ENCODE measurements at regions not wholly inside any gene's neighbourhood (a gene's known extent, or its start where the extent isn't known, plus 50 kb on each side); places are given as distances from the start of the nearest gene placed in this dataset.

DNA sequence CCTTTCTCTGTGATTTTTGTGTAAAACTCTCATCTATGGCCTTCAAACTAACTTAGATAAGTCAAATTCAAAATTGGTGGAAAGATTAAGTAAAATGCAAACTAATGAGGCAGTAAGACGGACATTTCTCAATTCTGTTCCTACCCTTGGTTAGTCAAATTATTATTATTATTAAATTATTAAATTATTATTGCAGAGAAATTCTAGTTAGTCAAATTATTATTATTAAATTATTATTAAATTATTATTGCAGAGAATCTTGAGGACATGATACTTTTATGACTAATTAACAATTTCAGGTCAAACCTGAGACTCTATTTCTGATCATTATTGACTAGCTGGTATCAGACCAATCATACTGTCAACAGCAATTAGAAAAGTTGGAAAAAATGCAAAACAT lies 845.0 kb upstream of the NECTIN3 start:
- Mint-ChIP-seq H3K36me3 (no peaks in the 10 kb centered on the region), H3K4me3 (no peak overlapping the region), H3K27ac (no peak overlapping the region), H3K27me3 (ENCODE audit: low read depth in 2 of 2) (no peaks in the 10 kb centered on the region), H3K4me1 (no peaks in the 10 kb centered on the region), H3K9me3 (peaks cover 4 to 13% of the 10 kb centered on the region in 2 donors)
- TF ChIP-seq, protein P1, sequence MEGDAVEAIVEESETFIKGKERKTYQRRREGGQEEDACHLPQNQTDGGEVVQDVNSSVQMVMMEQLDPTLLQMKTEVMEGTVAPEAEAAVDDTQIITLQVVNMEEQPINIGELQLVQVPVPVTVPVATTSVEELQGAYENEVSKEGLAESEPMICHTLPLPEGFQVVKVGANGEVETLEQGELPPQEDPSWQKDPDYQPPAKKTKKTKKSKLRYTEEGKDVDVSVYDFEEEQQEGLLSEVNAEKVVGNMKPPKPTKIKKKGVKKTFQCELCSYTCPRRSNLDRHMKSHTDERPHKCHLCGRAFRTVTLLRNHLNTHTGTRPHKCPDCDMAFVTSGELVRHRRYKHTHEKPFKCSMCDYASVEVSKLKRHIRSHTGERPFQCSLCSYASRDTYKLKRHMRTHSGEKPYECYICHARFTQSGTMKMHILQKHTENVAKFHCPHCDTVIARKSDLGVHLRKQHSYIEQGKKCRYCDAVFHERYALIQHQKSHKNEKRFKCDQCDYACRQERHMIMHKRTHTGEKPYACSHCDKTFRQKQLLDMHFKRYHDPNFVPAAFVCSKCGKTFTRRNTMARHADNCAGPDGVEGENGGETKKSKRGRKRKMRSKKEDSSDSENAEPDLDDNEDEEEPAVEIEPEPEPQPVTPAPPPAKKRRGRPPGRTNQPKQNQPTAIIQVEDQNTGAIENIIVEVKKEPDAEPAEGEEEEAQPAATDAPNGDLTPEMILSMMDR (IDR thresholded peaks at IDR 0.05) = no peak
- no peak overlapping the region for H3K4me3 ChIP-seq (ENCODE audit: low read length)
- ATAC-seq (no peak), DNase-seq (no peak)
- no peak overlapping the region for H3K27ac ChIP-seq (ENCODE audit: low read length)
- no peaks in the 10 kb centered on the region for H3K27me3 ChIP-seq (ENCODE audit: control insufficient read depth, insufficient read depth, low read length)
- no peaks in the 10 kb centered on the region for H3K36me3 ChIP-seq (ENCODE audit: control insufficient read depth, insufficient read depth, low read length)
- no peaks in the 10 kb centered on the region for H3K4me1 ChIP-seq (ENCODE audit: control insufficient read depth, insufficient read depth, low read length)
- intact Hi-C loops (cut with micrococcal nuclease) = no loop called here
- H3K9me3 ChIP-seq (ENCODE audit: control insufficient read depth, insufficient read depth, low read length) = no peaks in the 10 kb centered on the region
- no CpG with 5 or more reads among the region's 1 CpG for WGBS (ENCODE audit: insufficient coverage)

DNA sequence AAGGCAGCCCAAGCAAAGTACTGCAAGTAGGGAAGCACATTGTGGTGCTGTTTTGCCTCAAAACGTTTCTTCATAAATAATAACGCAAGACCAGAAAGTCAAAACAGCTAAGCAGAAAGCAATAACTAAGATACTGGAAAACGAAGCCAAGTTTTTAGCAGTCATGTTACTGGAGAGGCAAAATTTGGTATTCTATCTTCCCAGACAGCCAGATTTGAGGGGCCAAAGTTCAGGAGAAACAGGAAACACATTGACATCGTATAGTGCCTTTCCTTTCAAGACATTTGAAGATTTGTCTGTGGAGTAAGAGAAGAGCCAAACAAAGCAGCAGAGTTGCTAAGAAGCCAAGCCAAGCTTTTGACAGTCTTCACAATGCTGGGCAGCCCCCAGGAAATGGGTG lies 843.6 kb upstream of the NECTIN3 start:
- peaks cover 5 to 6% of the 10 kb centered on the region in 2 donors for H3K9me3 Mint-ChIP-seq
- 58% methylated on average over 4 of the region's 4 CpGs for WGBS (ENCODE audit: insufficient coverage)
- Histone ChIP-seq H3K27me3 (ENCODE audit: control insufficient read depth, insufficient read depth, low read length) (no peaks in the 10 kb centered on the region), H3K9me3 (ENCODE audit: control insufficient read depth, insufficient read depth, low read length) (no peaks in the 10 kb centered on the region), H3K36me3 (ENCODE audit: control insufficient read depth, insufficient read depth, low read length) (no peaks in the 10 kb centered on the region), H3K4me1 (ENCODE audit: control insufficient read depth, insufficient read depth, low read length) (no peaks in the 10 kb centered on the region), H3K27ac (ENCODE audit: low read length) (no peak overlapping the region), H3K4me3 (ENCODE audit: low read length) (no peak overlapping the region)
- intact Hi-C loops (cut with micrococcal nuclease) = no loop called here
- no peaks in the 10 kb centered on the region for H3K4me1 Mint-ChIP-seq
- H3K27ac Mint-ChIP-seq = no peak overlapping the region
- no peaks in the 10 kb centered on the region for H3K36me3 Mint-ChIP-seq
- ATAC-seq (no peak), DNase-seq (no peak)
- no peaks in the 10 kb centered on the region for H3K27me3 Mint-ChIP-seq (ENCODE audit: low read depth in 2 of 2)
- no peak overlapping the region for H3K4me3 Mint-ChIP-seq
- TF ChIP-seq, protein P1 (IDR thresholded peaks at IDR 0.05) = no peak

DNA sequence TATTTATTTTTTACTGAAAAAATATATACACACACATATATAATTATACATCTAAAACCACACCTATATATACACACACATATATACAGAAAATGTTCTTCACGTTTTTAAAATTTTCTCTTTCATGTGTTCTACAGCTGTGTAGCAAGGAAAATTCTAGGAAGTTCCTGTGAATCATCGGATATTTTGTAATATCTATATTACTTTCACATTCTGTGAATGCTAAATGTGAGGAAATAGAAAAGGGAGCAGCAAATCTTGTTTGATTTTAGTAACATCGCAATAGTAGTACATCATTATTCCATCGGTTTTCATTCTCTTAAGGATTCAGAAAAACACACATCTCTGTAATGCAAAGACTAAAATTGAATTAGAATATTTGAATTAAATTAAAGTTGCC lies 836.8 kb upstream of the NECTIN3 start:
- Mint-ChIP-seq H3K27me3 (ENCODE audit: low read depth in 2 of 2) (no peaks in the 10 kb centered on the region), H3K9me3 (peaks cover 3% of the 10 kb centered on the region in 2 donors), H3K27ac (no peak overlapping the region), H3K4me3 (no peak overlapping the region), H3K4me1 (no peaks in the 10 kb centered on the region), H3K36me3 (no peaks in the 10 kb centered on the region)
- TF ChIP-seq, protein P1 (IDR thresholded peaks at IDR 0.05) = no peak
- intact Hi-C loops (cut with micrococcal nuclease) = no loop called here
- Histone ChIP-seq H3K4me3 (ENCODE audit: low read length) (no peak overlapping the region), H3K27ac (ENCODE audit: low read length) (no peak overlapping the region), H3K4me1 (ENCODE audit: control insufficient read depth, insufficient read depth, low read length) (no peaks in the 10 kb centered on the region), H3K9me3 (ENCODE audit: control insufficient read depth, insufficient read depth, low read length) (no peaks in the 10 kb centered on the region), H3K36me3 (ENCODE audit: control insufficient read depth, insufficient read depth, low read length) (no peaks in the 10 kb centered on the region), H3K27me3 (ENCODE audit: control insufficient read depth, insufficient read depth, low read length) (no peaks in the 10 kb centered on the region)
- DNase-seq (no peak), ATAC-seq (no peak)
- no CpG with 5 or more reads among the region's 4 CpGs for WGBS (ENCODE audit: insufficient coverage)

DNA sequence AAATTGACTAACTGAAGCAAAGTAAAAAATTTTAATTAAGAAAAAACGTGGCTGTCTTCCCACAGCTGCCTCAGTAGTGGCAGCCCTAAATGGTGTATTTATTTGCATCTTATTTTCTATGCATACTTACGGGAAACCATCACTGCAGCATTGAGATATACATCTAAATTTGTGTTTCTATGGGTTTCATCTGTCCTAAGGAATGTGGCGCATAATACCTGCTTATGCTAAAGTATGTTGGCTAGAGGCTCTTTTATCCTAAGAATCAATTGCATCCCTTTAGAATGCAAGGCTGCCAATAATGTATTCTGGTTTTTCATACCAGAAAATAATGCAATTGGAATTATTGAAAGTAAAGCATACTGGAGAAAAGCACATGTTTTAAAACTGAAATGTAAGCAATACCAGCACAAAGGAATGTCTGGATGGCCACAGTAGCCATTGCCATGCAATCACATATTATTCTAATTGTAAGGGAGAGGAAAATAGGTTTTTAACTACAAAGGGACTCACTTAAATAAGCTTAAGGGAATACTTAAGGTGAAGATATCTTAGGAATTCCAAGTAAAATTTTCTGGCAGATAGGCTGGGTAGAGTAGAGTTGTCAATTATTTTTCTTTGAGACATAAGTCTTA lies 834.5 kb upstream of the NECTIN3 start:
- no peak overlapping the region for H3K4me3 Mint-ChIP-seq
- H3K27ac Mint-ChIP-seq = no peak overlapping the region

More for the DNA sequence above, 834.5 kb upstream of the NECTIN3 start:
- H3K27ac ChIP-seq (ENCODE audit: low read length) = no peak overlapping the region
- DNase-seq (no peak), ATAC-seq (no peak)
- H3K36me3 ChIP-seq (ENCODE audit: control insufficient read depth, insufficient read depth, low read length) = no peaks in the 10 kb centered on the region
- WGBS (ENCODE audit: insufficient coverage) = 51% methylated on average over 2 of the region's 3 CpGs
- intact Hi-C loops (cut with micrococcal nuclease) = no loop called here
- no peak overlapping the region for H3K4me3 ChIP-seq (ENCODE audit: low read length)
- TF ChIP-seq, protein P1 (IDR thresholded peaks at IDR 0.05) = no peak
- Mint-ChIP-seq H3K36me3 (no peaks in the 10 kb centered on the region), H3K9me3 (peaks cover 3% of the 10 kb centered on the region in 2 donors), H3K4me1 (no peaks in the 10 kb centered on the region), H3K27me3 (ENCODE audit: low read depth in 2 of 2) (no peaks in the 10 kb centered on the region)
- no peaks in the 10 kb centered on the region for H3K4me1 ChIP-seq (ENCODE audit: control insufficient read depth, insufficient read depth, low read length)
- H3K27me3 ChIP-seq (ENCODE audit: control insufficient read depth, insufficient read depth, low read length) = no peaks in the 10 kb centered on the region
- no peaks in the 10 kb centered on the region for H3K9me3 ChIP-seq (ENCODE audit: control insufficient read depth, insufficient read depth, low read length)
